ENCODE measurements at regions not wholly inside any gene's neighbourhood (a gene's known extent, or its start where the extent isn't known, plus 50 kb on each side); places are given as distances from the start of the nearest gene placed in this dataset.

GRCh38 chr5:130965360-130965759 is 199.7 kb downstream of the HINT1 start (continued):
- TF ChIP-seq SP4 (IDR thresholded peaks at IDR 0.05; ENCODE audit: low read length): no peak
- TF ChIP-seq GABPA (IDR thresholded peaks at IDR 0.05; ENCODE audit: borderline replicate concordance, insufficient read depth, low read length): no peak

All from H1 (cell line).